ENCODE measurements at regions not wholly inside any gene's neighbourhood (a gene's known extent, or its start where the extent isn't known, plus 50 kb on each side); places are given as distances from the start of the nearest gene placed in this dataset.
"Not testable (repeated sequence)": the region's sequence is repeated elsewhere in the genome, so short reads cannot be mapped to it uniquely, and the experiment has no call there.

- Histone ChIP-seq H3K36me3 (replicated peaks; ENCODE audit: low read depth, low read length) (no peaks in the 10 kb centered on the region), H4K20me1 (ENCODE audit: insufficient read depth, low read length) (no peaks in the 10 kb centered on the region), H3K9ac (ENCODE audit: low read length) (no peak overlapping the region), H3K27me3 (ENCODE audit: low read depth, low read length) (no peaks in the 10 kb centered on the region), H3K79me2 (ENCODE audit: low read length) (no peaks in the 10 kb centered on the region), H3K4me1 (ENCODE audit: low read length) (no peaks in the 10 kb centered on the region), H3K4me3 (ENCODE audit: low read length) (no peak overlapping the region), H3K9me3 (ENCODE audit: insufficient read depth, low read length) (no peaks in the 10 kb centered on the region), H3K4me2 (ENCODE audit: low read length) (no peak overlapping the region), H3K27ac (ENCODE audit: low read length) (no peak overlapping the region), H2AFZ (ENCODE audit: low read depth, low read length) (no peak overlapping the region)
- TF ChIP-seq CTCF (IDR thresholded peaks at IDR 0.05; ENCODE audit: low read depth, low read length) = no peak
- TF ChIP-seq EZH2phosphoT487 (IDR thresholded peaks at IDR 0.05; ENCODE audit: low read depth) = no peak
Observed at GRCh38 chrX:112235547-112235946, 153.0 kb upstream of the TRPC5 start.

- H3K9ac ChIP-seq (ENCODE audit: low read length) = no peak overlapping the region
- no peaks in the 10 kb centered on the region for H3K9me3 ChIP-seq (ENCODE audit: insufficient read depth, low read length)
- TF ChIP-seq CTCF (IDR thresholded peaks at IDR 0.05; ENCODE audit: low read depth, low read length) = no peak
- H2AFZ ChIP-seq (ENCODE audit: low read depth, low read length) = no peak overlapping the region
- H3K79me2 ChIP-seq (ENCODE audit: low read length) = no peaks in the 10 kb centered on the region
- no peaks in the 10 kb centered on the region for H3K36me3 ChIP-seq (replicated peaks; ENCODE audit: low read depth, low read length)
- H3K4me2 ChIP-seq (ENCODE audit: low read length) = no peak overlapping the region
- no peak overlapping the region for H3K27ac ChIP-seq (ENCODE audit: low read length)
- no peak overlapping the region for H3K4me3 ChIP-seq (ENCODE audit: low read length)
- no peaks in the 10 kb centered on the region for H3K27me3 ChIP-seq (ENCODE audit: low read depth, low read length)
- H3K4me1 ChIP-seq (ENCODE audit: low read length) = no peaks in the 10 kb centered on the region
- no peaks in the 10 kb centered on the region for H4K20me1 ChIP-seq (ENCODE audit: insufficient read depth, low read length)
Observed at GRCh38 chrX:112233164-112233563, 150.6 kb upstream of the TRPC5 start.

GRCh38 chrX:112226795-112227194 is 144.2 kb upstream of the TRPC5 start:
- not testable (repeated sequence) for H3K9ac ChIP-seq (ENCODE audit: low read length); H4K20me1 ChIP-seq (ENCODE audit: insufficient read depth, low read length); H2AFZ ChIP-seq (ENCODE audit: low read depth, low read length); H3K27me3 ChIP-seq (ENCODE audit: low read depth, low read length); H3K36me3 ChIP-seq (replicated peaks; ENCODE audit: low read depth, low read length); H3K4me2 ChIP-seq (ENCODE audit: low read length); H3K79me2 ChIP-seq (ENCODE audit: low read length); H3K4me1 ChIP-seq (ENCODE audit: low read length); H3K4me3 ChIP-seq (ENCODE audit: low read length); H3K9me3 ChIP-seq (ENCODE audit: insufficient read depth, low read length); H3K27ac ChIP-seq (ENCODE audit: low read length)

GRCh38 chrX:112223391-112223790 is 140.8 kb upstream of the TRPC5 start:
- Histone ChIP-seq H4K20me1 (ENCODE audit: insufficient read depth, low read length) (no peaks in the 10 kb centered on the region), H3K27ac (ENCODE audit: low read length) (no peak overlapping the region), H3K9me3 (ENCODE audit: insufficient read depth, low read length) (no peaks in the 10 kb centered on the region), H3K36me3 (replicated peaks; ENCODE audit: low read depth, low read length) (no peaks in the 10 kb centered on the region), H3K4me3 (ENCODE audit: low read length) (no peak overlapping the region), H3K27me3 (ENCODE audit: low read depth, low read length) (no peaks in the 10 kb centered on the region), H2AFZ (ENCODE audit: low read depth, low read length) (no peak overlapping the region), H3K4me1 (ENCODE audit: low read length) (no peaks in the 10 kb centered on the region), H3K79me2 (ENCODE audit: low read length) (no peaks in the 10 kb centered on the region), H3K4me2 (ENCODE audit: low read length) (no peak overlapping the region), H3K9ac (ENCODE audit: low read length) (no peak overlapping the region)
- TF ChIP-seq EZH2phosphoT487 (IDR thresholded peaks at IDR 0.05; ENCODE audit: low read depth) (no peak), CTCF (IDR thresholded peaks at IDR 0.05; ENCODE audit: low read depth, low read length) (no peak)

GRCh38 chrX:112218388-112218787 is 135.8 kb upstream of the TRPC5 start:
- Histone ChIP-seq H4K20me1 (ENCODE audit: insufficient read depth, low read length) (no peaks in the 10 kb centered on the region), H3K4me1 (ENCODE audit: low read length) (no peaks in the 10 kb centered on the region), H2AFZ (ENCODE audit: low read depth, low read length) (no peak overlapping the region), H3K36me3 (replicated peaks; ENCODE audit: low read depth, low read length) (no peaks in the 10 kb centered on the region), H3K27me3 (ENCODE audit: low read depth, low read length) (no peaks in the 10 kb centered on the region), H3K9ac (ENCODE audit: low read length) (no peak overlapping the region), H3K27ac (ENCODE audit: low read length) (no peak overlapping the region), H3K4me3 (ENCODE audit: low read length) (no peak overlapping the region), H3K4me2 (ENCODE audit: low read length) (no peak overlapping the region), H3K9me3 (ENCODE audit: insufficient read depth, low read length) (no peaks in the 10 kb centered on the region), H3K79me2 (ENCODE audit: low read length) (no peaks in the 10 kb centered on the region)
- peak; percentile 18; the same call in 1 of the 2 replicates for TF ChIP-seq CTCF (IDR thresholded peaks at IDR 0.05; ENCODE audit: low read depth, low read length)
- TF ChIP-seq EZH2phosphoT487 (IDR thresholded peaks at IDR 0.05; ENCODE audit: low read depth) = no peak
